Stimulated activated CD4-positive, alpha-beta T cell treated with anti-CD3 and anti-CD28 coated beads, Interleukin-2, amount 100 ng/mL, for 24 hours (primary cell): ENCODE measurements at regions not wholly inside any gene's neighbourhood (a gene's known extent, or its start where the extent isn't known, plus 50 kb on each side); places are given as distances from the start of the nearest gene placed in this dataset.
"Not testable (repeated sequence)": the region's sequence is repeated elsewhere in the genome, so short reads cannot be mapped to it uniquely, and the experiment has no call there.

ENCODE experiments used
- DNase-seq, 2 donors: peaks; one replicate each; pipeline ENCODE4 v3.0.0-alpha.2; 2020

GRCh38 chr13:61136093-61136492, 279.6 kb downstream of the PCDH20 start:
- DNase-seq: no peak

DNA sequence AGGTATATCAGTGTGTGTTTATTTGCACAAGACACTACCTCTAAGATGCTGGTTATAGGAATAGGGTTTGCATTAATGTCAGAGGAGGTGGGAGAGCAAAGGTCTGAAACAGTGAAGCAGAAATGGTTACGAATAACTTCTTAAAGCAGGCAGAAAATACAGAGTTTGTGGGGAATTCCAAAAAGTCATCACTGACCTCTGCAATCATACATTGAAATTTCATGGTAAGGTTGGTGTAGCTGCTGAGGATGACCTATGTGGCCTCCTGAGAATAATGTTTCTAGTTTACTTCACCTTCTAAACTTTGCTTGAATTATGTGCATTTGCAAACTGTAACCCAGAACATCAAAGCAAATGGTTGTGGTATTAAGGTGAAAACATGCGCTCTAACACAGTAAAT, 280.1 kb downstream of the PCDH20 start:
- DNase-seq: no peak

DNA sequence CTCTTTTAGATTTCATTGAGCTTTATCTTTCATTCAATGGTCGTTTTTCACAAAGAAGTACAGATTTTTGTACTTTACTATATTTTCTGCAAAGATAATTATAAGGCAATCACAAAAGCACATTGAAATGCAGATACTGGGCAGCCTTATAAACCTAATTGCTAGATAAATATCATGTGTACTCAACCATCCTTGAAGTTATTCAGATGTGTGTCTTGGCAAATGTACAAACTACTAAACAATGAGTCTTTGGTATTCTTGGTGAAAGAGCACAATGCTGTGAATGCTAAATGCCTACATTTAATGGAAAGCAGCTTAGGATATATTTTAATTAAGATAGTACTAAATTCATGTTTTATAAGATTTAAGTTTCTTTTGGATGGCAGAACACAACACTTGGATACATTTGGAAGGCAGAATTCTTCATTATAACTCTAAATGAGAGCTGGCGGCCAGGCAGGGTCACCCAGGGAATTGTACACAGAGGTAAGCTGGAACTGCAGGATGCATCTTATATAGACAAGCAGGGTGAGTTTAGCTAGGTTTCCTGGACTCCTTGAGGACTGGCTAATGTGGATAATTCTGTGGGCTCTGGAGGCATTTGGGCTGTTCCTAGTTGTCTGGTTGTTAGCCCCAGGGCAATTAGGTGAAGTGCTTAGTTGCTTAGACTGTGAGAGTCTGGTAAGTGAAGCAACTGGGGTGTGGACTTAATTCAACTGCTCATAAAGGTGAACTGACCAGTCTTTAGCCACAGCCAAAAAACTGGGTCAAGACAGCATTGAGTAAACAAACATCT, 286.6 kb downstream of the PCDH20 start:
- no peak for DNase-seq

DNA sequence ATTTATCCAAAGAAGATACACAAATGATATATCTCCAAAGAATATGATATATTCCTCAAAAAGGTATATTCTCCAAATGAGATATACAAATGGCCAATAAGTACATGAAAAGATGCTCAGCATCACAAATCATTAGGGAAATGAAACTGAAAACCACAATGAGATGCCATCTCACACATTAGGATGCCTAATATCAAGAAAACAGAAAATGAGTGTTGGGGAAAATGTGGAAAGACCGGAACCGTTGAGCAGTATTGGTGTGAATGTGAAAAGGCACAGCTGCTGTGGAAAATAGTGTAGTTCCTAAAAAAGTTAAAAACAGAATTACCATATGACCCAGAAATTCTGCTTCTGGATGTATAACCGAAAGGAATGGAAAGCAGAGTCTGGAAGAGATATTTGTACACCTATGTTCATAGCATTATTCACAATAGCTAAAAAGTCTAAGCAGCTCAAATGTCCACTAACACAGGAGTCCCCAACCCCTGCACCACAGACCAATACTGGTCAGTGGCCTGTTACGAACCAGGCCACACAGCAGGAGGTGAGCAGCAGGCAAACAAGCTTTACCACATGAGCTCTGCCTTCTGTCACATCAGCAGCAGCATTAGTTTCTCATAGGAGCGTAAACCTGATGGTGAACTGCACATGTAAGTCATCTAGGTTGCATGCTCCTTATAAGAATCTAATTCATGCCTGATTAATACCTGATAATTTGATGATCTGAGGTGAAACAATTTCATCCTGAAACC, 291.9 kb downstream of the PCDH20 start:
- no peak for DNase-seq

DNA sequence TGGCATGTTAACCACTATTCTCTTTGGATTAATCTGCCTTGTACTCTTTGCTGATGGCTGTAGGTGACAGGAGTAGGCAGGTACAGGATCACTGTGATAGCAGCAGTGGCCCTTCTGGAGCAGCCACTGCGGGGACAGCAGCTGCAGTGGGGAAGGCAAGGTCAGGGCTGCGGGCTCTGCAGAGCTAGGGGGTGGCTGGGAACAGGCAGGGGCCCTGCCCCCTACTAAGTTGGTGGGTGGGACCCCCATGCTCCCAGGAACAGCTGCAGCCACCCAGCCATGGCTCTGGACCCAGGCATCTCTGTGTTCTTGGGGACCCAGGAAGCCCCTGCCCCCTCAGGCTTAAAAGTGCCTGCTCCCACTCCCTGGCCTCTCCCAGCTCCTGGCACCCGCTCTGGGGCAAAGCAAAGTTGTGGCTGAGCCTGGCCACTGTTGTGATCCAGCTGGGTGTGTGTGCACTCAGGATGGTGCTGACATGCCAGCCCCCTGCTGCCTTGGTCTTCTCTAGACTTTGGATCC, 302.4 kb downstream of the PCDH20 start:
- DNase-seq: no peak

DNA sequence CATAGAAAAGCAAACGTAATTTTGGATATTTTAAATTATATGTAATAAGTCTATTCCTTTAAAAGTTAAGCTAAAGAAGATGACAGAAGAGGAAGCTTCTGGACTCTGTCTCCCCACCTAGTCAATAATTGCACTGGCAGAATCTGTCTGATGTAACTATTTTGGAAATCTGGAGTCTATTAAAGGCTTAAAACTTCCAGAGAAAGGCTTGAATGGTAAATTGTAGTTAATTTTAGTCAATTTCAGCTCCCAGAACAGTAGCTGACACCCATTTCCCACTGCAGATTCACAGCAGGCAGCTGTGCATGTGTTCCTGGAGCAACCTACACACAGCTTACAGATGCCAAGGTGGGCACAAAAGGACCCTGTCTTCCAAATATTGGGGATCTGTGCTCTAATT, 304.1 kb downstream of the PCDH20 start:
- DNase-seq: no peak

DNA sequence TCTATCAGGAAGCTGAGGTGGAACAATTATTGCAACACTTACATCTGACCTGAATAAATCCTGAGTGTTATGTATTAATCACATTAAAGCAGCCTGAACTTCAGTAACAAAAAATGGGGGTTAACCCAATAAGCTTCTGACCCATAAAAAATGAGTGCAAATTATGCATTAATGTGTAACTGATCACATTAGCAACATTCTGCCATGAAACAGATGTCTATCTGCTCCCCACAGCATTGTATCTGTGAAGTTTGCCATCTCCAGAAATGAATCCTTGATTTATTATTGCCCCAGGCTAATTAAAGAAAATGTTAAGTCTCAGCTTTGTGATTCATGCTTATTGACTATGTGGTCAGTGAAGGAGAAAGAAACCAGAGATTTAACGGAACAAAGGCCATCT, 304.9 kb downstream of the PCDH20 start:
- DNase-seq: no peak

- no peak for DNase-seq
Observed at GRCh38 chr13:61109741-61110140, 305.9 kb downstream of the PCDH20 start.

DNA sequence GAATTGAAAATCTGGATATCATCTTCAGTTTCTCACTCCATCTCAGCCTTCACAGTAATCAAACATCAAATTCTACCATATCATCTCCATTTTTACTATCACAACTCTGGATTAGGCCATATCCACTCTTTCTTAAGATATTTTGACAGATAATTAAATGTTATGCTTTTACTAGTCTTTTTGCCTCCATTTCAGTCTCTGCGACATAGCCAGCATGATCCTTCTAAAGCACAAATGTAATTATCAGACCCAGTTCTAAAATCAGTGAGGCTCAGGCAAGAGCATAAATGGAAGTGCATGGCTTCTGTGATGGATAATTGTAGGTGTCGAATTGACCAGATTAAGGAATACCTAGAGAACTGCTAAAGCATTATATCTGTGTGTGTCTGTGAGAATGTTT, 307.7 kb downstream of the PCDH20 start:
- DNase-seq: no peak

DNA sequence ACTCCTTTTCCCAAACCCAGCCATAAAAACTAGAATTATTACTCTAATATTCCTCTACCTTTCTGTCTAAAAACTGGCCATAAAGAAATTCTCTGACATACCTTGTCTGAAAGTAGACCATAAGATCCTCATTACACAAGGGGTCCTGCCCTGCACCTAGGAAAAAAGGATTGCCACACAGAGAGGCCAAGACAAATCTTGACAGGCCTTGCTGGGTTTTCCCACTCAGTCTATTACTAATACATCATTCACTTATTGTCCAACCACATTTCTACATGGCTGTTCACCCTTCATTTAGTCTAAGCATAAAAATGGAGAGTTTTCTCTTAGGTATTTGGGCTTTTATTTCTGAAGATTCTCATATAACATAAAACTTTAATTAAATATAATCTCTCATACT, 319.8 kb downstream of the PCDH20 start:
- DNase-seq: no peak

GRCh38 chr13:61094865-61095264, 320.8 kb downstream of the PCDH20 start:
- no peak for DNase-seq

DNA sequence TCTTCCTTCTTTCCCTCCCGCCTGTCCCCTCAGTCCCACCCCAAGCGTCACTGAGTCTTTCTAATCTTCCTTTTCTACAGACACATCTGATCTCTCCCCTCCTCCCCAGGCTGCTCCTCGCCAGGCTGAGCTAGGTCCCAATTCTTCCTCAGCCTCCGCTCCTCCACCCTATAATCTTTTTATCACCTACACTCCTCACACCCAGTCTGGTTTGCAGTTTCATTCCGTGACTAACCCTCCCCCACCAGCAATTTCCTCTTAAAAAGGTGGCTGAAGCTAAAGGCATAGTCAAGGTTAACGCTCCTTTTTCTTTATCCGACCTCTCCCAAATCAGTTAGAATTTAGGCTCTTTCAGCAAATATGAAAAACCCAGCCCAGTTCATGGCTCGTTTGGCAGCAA, 325.8 kb downstream of the PCDH20 start:
- not testable (repeated sequence) for DNase-seq

- no peak for DNase-seq
Observed at GRCh38 chr13:61086087-61086486, 329.6 kb downstream of the PCDH20 start.

DNA sequence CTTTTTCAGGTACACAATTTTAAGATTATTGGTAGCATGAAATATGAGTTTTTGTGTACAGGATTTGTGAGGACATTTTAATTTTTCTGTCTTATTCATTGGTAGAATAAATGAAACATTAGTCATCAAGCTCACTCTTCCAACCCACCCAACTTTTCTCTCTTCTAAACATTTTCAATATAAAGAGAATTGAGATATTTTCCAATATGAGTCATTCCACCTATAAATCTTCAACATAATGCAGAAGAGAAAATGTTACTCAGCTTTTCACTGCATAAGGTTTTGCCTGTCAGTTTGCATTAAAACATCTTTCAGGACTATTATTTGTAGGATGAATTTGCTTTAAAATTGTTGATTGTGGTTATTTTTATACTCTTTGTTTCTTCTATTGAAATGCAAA, 330.7 kb downstream of the PCDH20 start:
- DNase-seq: no peak

GRCh38 chr13:61078976-61079770, 336.5 kb downstream of the PCDH20 start:
- DNase-seq: no peak

DNA sequence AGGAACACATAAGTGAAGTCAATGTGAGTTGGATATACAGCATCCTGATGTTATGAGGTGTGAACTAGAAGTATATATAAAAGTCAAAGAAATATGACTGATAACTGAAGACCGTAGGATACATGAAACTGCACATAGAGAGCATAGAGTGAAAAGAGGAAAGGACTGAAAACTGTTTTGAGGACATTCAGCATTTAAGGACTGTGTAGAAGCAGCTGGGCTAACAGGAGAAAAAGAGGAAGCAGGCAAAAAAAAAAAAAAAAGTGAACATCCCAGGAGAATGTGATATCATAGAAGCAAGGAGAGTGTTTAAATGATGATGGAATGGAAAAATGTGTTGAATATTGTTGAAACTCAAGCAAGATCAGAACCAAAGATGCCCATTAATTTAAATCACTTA, 363.5 kb downstream of the PCDH20 start:
- no peak for DNase-seq

GRCh38 chr13:61045251-61045650, 370.4 kb downstream of the PCDH20 start:
- DNase-seq: no peak

DNA sequence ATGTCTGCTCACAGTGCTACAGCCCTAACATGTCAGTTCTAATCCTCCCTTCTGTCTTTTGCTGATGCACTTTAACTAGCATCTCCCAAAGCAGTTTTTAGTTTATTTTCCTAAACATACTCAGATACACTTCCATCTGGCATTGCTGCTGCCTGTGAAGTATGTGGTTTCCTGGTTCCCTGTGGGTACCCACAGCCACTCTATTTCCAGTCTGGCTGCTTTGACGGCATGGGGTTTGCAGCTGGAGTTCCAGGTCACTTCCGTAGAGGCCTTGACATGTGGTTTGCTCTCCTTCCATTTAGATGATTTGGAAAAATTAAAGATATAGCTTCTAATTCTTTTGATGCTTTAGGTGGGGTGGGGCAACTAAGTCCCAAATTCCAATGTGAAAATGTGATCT, 375.5 kb downstream of the PCDH20 start:
- DNase-seq: no peak

DNA sequence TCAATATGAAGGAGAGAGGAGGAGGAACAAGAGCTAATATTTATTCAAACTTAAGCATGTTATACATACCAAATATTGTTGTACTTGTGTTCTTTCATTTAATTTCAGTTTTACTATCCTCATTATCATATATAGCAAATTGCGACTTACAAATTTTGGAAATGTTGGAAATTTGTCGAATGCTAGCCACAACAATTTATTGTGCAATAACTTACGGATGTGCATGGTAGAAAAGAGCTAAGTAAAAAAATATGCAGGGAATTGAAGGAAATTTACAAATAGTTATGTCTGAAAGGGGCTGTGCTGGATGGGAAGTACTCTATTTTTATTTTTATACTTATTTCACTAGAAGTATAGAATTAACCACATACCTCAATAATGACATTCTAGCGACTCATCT, 376.3 kb downstream of the PCDH20 start:
- no peak for DNase-seq

- DNase-seq: no peak
Observed at GRCh38 chr13:61036715-61037114, 378.9 kb downstream of the PCDH20 start.

DNA sequence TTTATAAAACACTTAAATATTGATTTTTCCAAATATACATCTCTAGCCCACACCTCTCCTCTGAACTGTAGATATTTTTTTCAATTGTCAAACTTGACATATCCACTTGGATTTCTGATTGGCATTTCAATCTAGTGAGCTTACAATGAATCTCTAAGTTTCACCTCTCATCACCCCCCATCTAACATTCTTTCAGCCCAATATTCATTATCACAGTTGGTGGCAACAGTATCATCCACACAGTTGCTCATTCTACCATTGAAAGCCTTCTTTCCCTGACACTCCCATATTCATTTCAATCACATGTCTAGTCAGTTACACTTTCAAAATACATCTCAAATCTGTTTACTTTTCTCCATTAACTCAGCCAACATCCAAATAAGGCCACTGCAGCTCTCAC, 385.2 kb downstream of the PCDH20 start:
- no peak for DNase-seq

DNA sequence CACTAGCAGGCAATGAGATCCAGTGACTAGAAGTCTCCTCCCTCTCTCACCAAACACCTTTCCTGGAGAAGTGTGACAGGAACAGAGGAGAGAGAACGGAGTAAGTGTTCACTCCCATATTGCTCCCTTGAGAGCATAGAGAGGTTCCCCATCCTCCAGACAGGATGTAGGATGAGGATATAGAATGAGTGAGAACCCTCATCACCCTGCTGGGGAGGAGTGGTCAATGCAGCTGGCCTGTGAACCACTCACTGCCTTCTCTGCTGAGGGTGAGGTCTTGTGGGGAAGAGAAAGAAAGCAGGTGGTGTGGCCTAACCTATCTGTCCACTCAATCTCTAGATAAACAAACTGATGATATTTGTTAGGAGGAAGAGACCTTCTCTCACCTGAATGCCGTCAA, 386.6 kb downstream of the PCDH20 start:
- no peak for DNase-seq

DNA sequence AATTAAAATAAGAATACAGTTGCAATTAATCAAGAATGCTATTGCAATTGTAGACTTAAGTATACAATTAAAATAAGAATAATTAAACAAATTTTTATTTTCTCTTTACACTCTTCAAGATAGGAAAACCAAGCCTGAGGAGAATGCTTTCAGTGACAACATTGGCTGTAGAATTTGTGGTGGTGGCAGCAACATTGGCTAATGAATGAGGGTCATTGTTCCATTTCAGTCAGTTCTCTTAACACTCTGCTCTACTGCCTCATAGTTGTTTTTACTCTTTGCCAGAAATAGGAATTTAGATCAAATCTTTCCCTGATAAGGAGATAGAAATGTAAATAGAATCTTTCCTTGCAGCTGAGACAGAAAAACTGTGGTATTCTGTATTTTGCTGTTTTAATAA, 391.6 kb downstream of the PCDH20 start:
- no peak for DNase-seq

DNA sequence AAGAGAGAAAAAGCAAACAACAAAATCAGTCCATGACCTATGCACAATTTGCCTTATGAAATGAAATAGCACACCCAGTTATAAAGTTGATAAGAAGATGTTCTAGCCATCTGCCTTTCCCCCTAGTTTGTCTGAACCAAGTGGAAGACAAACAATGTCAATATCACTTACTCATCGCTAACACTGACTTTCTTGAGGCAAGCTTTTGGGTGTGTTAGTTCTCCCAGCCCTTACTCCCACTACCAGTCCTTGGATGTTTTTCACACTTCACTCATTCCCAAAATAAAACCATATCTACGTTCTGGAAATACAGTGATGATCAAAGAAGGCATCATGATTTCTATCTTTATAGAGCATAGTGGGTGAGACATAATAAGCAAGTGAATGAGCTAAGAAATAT, 393.8 kb downstream of the PCDH20 start:
- DNase-seq: no peak
